GM19025 (cell line): ENCODE measurements at regions not wholly inside any gene's neighbourhood (a gene's known extent, or its start where the extent isn't known, plus 50 kb on each side); places are given as distances from the start of the nearest gene placed in this dataset.

ENCODE experiments used
- ATAC-seq: cut with Tn5 transposase; IDR thresholded peaks from one replicate; pipeline ENCODE4 v1.9.1; 2021; ENCODE audit warnings: mild to moderate bottlenecking, low read depth, moderate library complexity; ENCODE audit not compliant: unreplicated experiment

DNA sequence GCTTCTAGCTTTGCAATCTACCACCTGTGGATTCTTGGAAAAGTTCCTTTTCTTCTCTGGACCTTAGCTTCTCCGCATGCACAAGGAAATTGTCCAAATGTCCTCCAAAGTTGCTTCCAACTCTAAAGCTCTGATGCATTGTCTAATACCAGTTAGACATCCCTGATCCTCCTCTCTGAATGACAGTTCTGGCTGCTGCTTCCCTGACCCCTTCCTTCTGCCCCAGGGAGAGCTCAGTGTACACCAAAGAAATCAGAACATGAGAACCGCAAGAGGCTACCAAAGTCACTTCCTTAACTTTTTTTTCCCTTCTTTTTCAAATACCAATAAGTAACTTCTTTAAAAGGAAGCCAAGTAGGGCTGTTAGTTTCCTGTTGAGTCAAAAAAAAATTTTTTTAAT is 79.7 kb upstream of the CES5A start:
- no peak for ATAC-seq

- ATAC-seq, result no peak
These were observed 74.3 kb upstream of the CES5A start for GRCh38 chr16:55949518-55949917.

DNA sequence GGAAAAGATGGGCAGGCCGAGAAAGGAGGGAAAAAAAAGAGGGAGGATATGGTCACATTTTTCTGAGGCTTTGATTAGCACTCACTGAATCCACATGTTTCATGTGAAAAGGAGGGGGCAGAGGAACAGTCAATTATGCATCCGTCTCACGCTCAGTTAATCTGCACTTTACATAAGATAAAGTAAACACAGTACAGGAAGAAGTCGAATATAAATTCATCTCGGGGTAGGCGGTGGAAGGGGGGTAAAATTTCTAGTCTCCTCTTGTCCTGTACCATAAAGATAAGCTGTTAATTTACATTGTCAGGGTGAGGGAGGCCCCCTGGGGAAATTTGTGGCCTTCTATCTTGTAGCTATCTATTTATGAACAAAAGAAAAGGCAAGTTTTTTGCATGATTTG is 73.1 kb upstream of the CES5A start:
- ATAC-seq, result no peak

DNA sequence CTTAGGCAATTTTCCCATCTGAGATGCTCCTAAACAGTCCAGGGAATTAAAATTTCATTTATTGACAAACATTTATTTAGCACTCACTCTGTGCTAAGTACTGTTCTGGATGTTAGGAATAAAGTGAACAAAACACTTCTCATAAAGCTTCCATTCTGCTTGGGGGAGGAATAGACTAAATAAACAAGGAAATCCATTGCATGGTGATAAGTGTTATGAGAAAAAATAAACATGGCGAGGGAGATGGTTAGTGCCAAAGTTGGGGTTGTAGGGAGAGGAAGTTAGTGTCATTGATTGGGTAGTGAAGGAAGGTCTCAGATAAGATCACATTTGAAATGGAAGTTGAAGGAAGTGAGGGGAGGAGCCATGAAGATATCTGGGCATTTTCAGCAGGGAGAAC is 72.2 kb upstream of the CES5A start:
- ATAC-seq, result no peak

DNA sequence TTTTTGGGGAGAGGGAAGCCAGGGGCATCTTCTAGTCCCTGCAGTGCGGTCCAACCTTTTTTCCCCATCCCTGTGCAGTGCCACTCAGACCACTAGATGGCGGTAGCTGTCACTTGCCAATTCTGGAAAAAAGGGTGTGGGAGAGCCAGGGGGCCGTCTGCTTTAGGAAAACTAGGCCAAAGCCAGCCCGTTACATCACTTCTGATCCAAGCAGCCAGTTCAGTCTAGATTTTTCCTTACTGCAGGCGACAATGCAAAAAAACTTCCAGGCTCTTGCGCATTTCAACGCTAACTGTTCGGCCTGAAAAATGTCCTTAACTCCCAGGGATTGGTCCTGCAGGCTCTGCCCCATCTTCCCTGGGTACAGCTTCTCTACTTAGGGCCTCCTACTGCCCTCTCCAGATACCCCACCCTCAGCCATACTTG is 69.2 kb upstream of the CES5A start:
- ATAC-seq, result no peak

DNA sequence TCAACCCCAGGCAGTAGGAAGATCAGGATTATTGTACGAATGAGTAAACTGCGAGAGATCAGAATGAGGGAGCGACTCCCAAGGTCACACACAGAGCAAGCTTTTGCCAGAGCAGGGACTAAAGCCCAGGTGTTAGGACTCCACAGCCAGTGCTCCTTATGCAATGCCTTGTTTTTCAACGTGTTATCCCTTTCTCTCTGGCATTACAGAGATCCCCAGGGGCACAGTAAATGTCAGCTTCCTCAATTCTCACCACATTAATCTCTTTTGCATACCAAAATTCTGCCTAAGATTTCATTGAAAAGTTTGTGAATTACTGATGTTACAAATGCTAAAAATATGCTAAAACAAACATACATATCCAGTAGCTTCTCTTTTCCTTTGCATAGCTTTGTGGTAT is 68.1 kb upstream of the CES5A start:
- ATAC-seq, result no peak

DNA sequence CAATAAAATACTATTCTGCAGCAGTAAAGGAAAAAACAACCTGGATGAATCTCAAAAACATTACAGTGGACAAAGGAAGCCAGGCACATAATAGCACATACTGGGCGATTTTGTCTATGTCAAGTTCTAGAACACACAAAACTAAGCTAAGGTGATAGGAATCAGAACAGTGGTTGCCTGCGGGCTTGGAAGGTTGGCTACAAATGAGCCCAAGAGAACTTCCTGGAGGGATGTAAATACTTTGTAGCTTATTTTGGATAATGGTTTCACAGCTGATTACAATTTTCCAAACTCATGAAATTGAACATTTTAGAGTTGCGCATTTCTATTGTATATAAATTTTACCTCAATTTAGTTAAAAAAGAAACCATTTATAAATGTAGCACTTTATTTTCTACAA is 67.6 kb upstream of the CES5A start:
- ATAC-seq, result no peak

DNA sequence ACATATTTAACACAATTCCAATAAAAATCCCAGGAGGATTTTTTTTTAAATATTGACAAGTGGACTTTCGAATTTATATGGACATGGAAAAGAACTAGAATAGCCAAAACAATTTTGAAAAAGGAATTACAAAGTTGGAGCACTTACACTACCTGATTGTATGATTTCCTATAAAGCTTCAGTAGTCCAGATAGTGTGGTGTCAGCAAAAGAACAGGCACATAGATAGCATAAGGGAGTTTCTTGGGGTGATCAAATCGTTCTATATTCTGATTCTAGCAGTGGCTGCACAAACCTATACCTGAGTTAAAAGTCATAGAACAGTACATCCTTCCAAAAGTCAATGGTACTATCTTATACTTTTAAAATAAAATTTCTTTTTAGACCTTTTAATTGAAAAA is 66.4 kb upstream of the CES5A start:
- no peak for ATAC-seq

DNA sequence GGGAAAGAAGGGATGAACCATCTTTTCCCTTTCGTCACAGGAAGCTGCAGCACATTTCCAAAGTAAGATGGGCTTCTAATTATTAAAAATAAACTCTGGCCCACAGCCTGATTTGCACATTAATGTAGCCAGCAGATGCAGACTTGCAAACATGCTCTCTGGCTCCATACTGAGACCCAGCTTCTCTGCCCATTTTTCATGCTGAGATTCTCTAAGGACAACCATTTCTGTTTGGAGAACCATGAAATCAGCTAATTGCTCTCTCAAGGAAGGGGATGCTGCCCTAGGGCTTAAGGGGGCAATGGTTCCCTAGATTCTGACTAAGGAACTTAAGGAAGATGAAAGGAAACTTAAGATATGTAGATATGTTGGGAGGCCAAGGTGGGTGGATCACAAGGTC is 63.0 kb upstream of the CES5A start:
- ATAC-seq, result no peak

GRCh38 chr16:55933038-55933437 is 57.9 kb upstream of the CES5A start:
- no peak for ATAC-seq

DNA sequence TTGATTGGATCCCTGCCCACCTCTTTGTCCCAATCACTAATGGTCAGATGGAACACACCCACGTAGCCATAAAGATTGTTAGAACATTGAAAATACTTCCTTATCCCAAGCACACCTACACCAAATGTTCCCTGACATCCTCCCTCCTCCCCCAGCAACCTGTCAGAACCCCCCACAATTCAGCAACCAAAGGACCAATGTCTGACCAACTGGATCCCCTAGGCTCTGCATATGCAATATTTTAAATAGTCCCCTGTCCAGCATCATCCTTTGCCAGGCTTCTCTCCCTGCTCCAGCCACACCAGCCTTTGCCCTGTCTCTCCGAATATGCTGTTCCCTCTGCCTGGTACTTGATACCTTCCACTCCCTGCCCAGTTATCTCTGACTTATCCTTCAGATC is 54.9 kb upstream of the CES5A start:
- ATAC-seq, result no peak

- ATAC-seq, result no peak
These were observed 54.0 kb upstream of the CES5A start for GRCh38 chr16:55929181-55929580.

DNA sequence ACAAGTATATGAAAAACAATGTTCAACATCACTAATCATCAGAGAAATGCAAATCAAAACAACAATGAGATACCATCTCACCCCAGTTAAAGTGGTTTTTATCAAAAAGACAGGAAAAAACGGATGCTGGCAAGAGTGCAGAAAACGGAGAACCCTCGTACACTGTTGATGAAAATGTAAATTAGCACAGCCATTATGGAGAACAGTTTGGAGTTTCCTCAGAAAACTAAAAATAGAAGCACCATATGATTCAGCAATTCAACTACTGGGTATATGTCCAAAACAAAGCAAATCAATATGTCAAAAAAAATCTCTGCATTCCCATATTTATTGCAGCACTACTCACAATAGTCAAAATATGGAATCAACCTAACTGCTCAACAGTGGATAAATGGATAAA is 50.1 kb upstream of the CES5A start:
- ATAC-seq, result no peak
